HG03378 (cell line): ENCODE measurements at regions not wholly inside any gene's neighbourhood (a gene's known extent, or its start where the extent isn't known, plus 50 kb on each side); places are given as distances from the start of the nearest gene placed in this dataset.

Experiments used
- ATAC-seq: cut with Tn5 transposase; IDR thresholded peaks from one replicate; pipeline ENCODE4 v1.9.1; 2021; ENCODE audit warnings: mild to moderate bottlenecking, moderate library complexity; ENCODE audit not compliant: unreplicated experiment

DNA sequence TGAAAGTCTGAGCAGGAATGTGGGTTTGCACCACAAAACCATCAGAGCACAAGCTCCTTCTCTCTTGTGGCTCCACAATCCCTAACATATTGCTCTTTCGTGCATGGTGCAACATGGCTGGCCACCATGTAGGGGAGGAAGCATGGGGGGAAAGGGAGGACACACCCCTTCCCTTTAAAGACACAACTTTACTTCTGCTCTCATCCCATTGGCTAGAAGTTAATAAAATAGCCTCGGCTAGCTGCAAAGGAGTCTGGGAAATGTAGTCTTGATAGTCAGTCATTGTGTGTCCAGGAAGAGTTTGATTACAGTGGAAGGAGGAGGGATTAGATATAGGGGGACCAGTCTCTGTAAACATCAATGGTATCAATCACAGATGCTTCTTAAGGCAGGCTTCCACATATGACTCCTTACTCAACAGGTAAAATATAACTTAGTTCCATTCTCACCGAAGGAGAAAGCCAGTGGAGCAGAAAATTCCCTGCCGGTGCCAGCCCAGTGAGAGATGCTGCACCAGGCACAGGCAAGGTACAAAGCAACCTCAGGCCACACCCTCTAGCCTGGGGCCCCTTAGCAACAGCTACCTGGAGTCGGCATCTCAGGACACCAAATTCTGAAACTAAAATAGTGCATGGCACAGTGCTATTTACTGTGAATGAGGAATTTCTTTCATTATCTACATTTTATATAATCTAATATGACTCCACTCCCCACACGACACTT lies 124.7 kb upstream of the CTBP2 start:
- no peak for ATAC-seq

DNA sequence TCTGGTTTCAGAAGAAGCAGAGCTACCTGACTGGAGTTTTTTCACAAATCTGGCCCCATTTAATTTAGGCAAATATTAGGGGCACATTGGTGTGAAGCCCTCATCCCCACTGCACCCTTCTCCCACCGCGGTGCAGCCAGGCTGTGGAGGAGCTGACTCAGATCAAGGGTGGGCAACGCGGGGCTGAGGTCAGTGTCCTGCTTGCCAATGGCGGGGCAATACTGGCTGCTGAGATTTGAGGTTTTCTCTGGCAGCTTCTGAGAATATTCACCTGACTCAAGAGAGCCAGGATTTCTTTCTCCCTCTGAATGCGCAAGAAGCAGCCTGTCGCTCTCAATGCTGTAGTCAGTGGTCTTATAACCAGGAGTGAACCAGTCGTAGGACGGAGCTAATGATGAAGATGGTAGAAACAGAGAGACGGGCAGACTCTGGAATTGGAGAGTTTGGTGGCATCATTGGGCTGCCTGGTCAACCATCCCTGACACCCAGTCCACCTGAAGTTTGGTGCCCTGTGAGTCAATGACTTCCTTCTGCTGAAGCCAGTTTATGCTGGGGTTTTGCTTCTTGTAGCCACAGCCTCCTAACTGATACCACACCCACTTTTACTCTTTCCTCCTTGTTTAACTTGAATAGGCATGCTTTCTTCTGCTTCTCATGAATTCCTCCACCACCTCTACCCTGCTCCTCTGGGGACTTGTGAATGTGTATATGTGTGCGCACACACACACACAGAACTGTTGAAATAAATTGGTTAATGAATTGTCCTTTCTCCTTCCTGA lies 123.7 kb upstream of the CTBP2 start:
- no peak for ATAC-seq

GRCh38 chr10:125283191-125283835 lies 123.0 kb upstream of the CTBP2 start:
- ATAC-seq: no peak

- ATAC-seq: no peak
These were observed 120.7 kb upstream of the CTBP2 start for GRCh38 chr10:125281091-125281490.

- ATAC-seq: no peak
These were observed 115.8 kb upstream of the CTBP2 start for GRCh38 chr10:125276133-125276532.

GRCh38 chr10:125274961-125275360 lies 114.6 kb upstream of the CTBP2 start:
- ATAC-seq: no peak

DNA sequence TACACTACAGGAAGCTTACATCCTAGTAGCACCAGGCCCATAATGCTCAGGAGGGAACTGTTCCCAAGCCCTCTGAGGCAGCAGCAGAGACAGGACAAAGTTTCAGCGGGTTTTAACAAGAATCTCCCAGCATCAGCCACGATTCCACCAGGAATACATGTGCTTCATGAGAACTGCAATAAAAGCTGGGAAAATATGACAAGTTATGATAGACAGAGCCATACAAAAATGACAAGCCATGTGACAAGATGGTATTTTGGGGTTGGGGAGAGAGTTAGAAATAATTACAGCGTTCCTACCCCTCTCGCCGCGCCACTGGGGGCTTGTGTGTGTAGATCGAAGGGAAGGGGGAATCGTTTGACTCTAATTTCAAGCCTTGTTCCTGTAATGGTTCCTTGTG lies 112.7 kb upstream of the CTBP2 start:
- no peak for ATAC-seq

GRCh38 chr10:125269716-125270115 lies 109.4 kb upstream of the CTBP2 start:
- ATAC-seq: no peak

- no peak for ATAC-seq
These were observed 106.6 kb upstream of the CTBP2 start for GRCh38 chr10:125266966-125267365.

- no peak for ATAC-seq
These were observed 106.2 kb upstream of the CTBP2 start for GRCh38 chr10:125266541-125266940.

GRCh38 chr10:125265579-125265955 lies 105.2 kb upstream of the CTBP2 start:
- ATAC-seq: no peak

GRCh38 chr10:125264757-125265578 lies 104.6 kb upstream of the CTBP2 start:
- no peak for ATAC-seq

GRCh38 chr10:125264091-125264490 lies 103.7 kb upstream of the CTBP2 start:
- ATAC-seq: no peak

- no peak for ATAC-seq
These were observed 103.2 kb upstream of the CTBP2 start for GRCh38 chr10:125263551-125263950.

- ATAC-seq: no peak
These were observed 102.6 kb upstream of the CTBP2 start for GRCh38 chr10:125262920-125263319.

GRCh38 chr10:125262409-125262808 lies 102.0 kb upstream of the CTBP2 start:
- ATAC-seq: no peak

- no peak for ATAC-seq
These were observed 101.3 kb upstream of the CTBP2 start for GRCh38 chr10:125261491-125262186.

DNA sequence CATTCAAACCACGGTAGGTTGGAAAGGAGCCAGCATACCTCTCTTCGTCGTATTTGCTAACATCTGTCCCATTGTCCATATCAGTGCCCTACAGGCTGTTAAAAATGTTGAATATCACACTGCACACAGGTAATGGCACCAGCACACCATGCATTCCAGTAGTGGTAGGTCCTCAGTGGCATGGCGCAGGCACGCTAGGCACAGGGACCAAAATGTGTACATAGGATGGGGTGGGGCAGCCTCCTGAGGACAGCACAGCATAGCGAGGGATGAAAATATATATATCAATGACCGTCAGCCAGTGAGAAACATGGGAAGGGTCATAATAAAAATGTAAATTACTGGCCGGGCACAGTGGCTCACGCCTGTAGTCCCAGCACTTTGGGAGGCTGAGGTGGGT lies 99.9 kb upstream of the CTBP2 start:
- ATAC-seq: no peak

- ATAC-seq: no peak
These were observed 99.3 kb upstream of the CTBP2 start for GRCh38 chr10:125259651-125260050.

DNA sequence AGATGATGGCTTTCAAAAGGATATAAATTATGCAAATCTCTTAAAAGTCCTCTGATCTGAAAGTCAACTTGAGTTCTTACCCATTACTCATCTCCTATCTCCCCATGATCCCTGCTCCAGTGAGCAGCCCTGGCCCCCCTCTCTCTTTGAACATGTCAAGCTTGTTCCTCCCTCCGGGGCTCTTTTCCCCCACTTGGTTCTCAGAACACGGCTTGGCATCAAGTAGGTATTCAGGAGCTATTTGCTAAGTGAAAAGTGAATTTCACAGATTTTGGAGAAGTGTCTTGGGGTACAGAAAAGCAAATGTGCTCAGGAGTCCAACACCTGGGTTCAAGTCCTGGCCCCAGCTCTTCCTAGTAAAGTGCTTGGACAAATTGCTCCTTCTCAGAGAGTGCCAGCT lies 98.3 kb upstream of the CTBP2 start:
- ATAC-seq: no peak
